ENCODE measurements at regions not wholly inside any gene's neighbourhood (a gene's known extent, or its start where the extent isn't known, plus 50 kb on each side); places are given as distances from the start of the nearest gene placed in this dataset. TPM values are rescaled to one million over a fixed set of nuclear protein-coding genes. Genes with fewer than 3 reads are reported as not detected.

Small RNA genes lying in the stretch of these regions (microRNA-seq; reads per million reads assigned to microRNA genes)
- not detected for gene MIR1305
